ENCODE measurements at regions not wholly inside any gene's neighbourhood (a gene's known extent, or its start where the extent isn't known, plus 50 kb on each side); places are given as distances from the start of the nearest gene placed in this dataset.

- TF ChIP-seq SUZ12 (IDR thresholded peaks at IDR 0.05; ENCODE audit: unreplicated experiment) (no peak), CTCF (IDR thresholded peaks at IDR 0.05 in 2 of 3, conservative IDR thresholded peaks at IDR 0.05 in 1 of 3; ENCODE audit: control insufficient read depth in 2 of 3, extremely low read depth in 1 of 3, insufficient read depth in 1 of 3, low read depth in 3 of 3, low read length in 3 of 3) (no peak), EGR1 (IDR thresholded peaks at IDR 0.05; ENCODE audit: borderline replicate concordance in 1 of 2, low read depth in 2 of 2, low read length in 2 of 2) (no peak)
Measured at GRCh38 chr7:118087126-118087525, 96.8 kb upstream of the LSM8 start.
